GM21529 (cell line): ENCODE measurements at regions not wholly inside any gene's neighbourhood (a gene's known extent, or its start where the extent isn't known, plus 50 kb on each side); places are given as distances from the start of the nearest gene placed in this dataset.

ENCODE experiments used
- ATAC-seq: cut with Tn5 transposase; IDR thresholded peaks from one replicate; pipeline ENCODE4 v1.9.1; 2021; ENCODE audit not compliant: unreplicated experiment

DNA sequence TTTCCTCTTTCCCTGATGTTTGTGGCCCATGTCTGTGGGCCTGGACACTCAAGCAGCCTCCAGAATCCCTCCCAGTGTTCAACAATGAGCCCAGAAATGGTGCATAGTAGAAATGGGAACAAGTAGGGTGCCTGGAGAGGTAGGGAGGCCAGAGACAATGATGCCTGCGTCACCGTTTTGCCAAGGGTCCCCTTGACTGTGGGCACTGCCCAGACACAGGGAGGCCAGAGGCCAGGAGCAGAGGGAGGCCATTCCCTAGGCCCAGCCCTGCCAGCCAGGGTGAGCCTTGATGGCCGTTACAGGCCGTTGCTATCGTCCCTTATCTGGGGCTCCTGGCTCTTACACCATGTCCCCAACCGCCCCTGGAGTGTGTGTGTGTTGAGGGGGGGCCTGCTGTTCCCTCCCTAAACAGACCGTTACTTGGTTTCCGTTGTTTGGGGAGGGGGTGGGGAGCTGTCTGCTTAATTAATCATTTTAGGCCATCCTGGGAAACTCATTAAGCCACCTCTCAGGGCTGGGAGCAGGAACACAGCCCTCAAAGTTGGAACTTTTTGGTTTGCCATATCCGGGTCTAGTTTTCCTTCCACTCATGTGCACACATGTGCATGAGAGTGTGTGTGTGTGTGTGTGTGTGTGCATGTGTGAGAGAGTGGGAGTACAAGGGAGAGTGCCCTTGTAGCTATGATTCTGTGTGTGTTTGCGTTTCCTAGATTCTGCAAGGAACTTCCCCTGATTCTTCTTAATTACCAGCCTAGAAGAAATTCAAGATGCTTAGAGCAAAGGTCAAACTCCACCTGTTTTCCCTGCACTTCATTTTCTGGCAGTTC lies 135.2 kb upstream of the HAAO start:
- no peak for ATAC-seq

DNA sequence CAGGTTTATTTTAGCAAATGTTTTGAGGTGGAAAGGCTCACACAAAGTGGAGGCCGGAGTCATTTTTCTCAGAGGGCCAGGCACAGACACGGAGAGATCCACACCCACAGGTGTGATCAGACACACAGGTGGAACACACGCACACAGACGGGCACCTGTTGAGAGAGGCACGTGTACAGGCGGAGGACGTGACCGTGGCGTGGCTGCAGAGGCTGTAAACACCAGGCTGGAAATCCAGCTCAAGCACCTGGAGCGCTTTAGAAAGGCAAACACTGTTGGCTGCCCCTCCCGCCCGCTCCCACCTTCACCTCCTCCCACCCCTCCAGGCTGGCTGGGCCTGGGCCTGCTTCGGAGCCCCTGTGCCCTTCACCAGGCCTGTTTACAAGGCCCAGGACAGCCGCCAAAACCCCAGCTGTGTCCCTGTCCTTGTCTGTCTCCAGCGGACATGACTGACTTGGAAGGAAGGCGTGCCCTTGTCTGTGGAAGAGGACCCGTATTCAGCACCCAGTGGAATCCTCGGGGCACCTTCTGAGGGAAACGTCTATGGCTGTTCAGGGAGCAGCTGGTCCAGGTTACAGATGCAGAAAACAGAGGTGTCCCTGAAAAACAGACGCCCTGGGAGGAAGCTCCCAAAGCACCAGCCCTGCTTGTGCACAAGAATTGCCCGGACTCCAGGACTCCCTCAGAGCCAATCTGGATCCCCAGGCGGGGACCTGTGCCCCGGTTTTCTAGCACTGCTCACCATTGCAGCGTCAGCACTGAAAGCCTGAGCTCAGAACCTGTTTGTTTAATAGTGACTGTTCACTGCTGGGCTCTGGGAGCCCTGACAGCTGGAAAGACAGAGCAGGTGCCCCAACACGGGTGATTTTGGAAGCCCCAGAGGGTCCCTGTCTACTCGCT lies 134.3 kb upstream of the HAAO start:
- no peak for ATAC-seq

DNA sequence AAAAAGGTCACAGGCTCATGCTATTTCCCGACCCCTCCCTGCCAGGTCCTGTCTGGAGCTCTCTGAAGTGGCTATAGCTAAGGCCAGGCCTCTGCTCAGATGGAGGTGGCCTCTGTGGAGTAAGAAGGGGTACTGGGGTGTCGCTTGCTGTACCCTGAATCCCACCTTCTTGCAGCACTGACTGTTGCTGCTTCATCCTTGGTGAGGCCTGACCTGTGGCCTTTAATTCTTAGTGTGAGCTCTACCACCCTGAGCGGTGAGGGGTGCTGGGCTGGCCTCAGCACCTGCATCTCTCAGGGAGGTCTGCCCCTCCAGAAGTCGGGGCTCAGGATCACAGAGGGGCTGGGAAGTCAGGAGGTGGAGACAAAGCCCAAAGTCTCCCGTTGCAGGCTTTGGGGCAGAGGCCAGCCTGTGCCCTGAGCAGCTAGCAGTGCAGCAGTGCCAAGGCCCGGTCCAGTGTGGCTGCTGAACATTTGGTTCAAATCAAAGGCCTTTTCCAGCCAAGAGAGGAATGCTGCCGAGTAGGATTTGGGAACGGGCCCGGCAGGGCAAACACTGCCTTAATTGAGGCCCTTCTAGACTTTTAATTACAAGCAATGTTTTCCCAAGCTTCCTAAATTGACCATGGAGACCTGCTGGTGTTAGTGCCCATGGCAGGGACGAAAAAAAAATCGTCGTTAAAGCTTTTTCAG lies 133.5 kb upstream of the HAAO start:
- no peak for ATAC-seq

DNA sequence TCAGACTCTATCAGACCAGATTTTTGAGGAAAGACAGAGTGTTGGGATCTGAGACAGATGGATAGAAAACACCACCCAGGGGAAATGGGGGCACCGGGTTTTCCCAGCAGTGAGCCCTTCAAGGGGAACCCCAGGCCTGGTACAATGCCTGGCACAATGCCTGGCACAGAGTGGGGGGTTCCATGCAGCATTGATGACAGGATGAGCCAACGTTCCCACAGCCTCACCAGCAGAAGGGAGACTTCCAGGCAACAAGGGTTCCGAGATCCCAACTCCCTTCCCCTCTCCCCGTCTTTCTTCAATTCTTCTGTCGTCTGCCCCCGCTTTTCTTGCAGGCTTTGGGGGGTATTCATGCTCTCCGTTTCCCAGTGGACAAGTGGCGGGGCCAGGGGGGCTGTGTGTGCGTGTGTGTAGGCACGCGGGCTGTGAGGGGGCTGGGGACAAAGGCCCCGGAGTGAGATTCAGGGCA lies 132.1 kb upstream of the HAAO start:
- ATAC-seq = no peak

DNA sequence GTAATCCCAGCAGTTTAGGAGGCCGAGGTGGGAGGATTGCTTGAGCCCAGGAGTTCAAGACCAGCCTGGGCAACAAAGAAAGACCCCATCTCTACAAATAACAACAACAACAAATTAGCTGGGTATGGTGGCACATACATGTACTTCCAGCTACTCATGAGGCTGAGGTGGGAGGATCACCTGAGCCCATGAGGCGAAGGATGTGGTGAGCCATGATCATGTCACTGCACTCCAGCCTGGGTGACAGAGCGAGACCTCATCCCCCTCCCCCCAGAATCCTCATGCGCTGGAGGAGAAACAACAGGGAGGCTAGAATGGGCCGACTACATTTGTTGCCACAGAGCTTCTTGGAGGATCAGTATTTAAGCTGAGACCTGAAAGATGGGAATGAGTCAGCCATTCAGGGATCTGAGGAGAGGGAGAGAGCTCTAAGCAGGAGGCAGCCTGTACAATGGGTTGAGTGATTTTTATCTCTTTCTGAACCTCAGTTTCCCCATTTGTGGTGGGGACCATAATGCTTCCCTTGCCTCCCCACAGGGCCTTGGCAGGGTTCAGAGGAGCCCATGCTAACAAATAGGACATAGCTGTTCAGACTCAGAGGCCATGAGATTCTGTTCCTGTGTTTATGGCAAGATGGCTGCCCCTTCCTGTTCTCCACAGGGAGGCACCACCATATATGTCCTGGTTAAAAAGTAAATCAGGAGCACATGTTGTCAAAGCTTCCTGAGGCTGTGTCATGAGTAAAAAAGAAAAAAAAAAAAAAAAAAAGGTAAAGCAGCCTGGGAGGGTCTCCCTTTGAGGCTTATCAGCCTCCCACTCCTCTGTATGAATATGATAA lies 131.4 kb upstream of the HAAO start:
- no peak for ATAC-seq

DNA sequence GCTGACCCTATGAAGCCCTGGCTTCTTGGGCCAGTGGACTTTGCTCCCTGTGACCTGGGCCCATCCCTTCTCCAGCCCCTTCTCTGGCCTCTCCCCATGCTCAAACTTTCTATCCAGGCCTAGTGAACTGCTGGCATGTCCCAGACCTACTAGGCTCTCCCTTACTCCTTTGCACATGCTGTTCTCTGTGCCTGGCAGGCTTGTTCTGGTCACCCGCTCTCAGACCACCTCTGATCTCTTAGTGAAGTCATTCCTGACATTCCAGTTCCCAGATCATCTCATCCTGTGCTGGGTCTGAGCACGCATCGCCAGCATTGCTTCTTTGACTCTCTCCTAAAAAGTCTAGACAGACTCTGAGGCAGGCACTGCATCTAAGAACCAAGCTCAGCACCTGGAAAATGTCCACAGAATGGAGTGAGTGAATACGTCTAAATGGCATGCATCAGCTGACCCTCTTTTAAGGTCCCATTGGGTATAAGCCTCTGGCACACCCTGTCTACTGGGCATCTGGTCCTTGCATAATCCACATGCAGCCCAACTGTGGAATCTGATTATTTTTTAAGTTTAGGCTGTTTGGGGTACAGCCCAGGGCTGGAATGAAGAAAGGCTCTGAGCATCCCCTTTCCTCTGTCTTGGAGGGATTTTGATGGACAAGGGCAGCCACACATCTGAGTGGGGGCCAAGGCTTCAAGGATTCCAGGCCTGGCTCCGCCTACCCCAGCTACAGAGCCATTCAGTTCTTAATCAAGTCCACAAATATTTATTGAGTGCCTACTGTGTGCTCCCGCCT lies 130.6 kb upstream of the HAAO start:
- ATAC-seq = no peak

- ATAC-seq = no peak
These were observed 129.9 kb upstream of the HAAO start for GRCh38 chr2:42922293-42922692.

DNA sequence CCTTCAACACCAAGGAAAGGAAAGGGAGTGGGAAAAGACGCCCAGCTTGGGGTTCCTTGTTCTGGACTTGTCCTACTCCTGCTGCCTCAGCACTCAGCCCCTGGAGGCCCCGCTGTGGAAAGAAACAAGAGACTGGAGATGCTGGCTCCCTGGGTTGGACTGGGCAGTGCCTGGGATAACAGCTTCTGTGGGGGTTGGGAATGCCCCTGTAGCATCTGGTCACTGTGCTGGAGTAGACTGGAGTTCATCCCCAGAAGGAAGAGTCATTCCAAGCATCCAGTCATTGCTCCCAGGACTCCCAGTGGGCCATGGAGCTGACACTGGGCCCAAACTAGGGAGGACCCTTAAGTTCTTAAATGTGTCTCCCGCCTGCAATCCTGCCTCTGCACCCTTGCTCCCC lies 129.3 kb upstream of the HAAO start:
- no peak for ATAC-seq

DNA sequence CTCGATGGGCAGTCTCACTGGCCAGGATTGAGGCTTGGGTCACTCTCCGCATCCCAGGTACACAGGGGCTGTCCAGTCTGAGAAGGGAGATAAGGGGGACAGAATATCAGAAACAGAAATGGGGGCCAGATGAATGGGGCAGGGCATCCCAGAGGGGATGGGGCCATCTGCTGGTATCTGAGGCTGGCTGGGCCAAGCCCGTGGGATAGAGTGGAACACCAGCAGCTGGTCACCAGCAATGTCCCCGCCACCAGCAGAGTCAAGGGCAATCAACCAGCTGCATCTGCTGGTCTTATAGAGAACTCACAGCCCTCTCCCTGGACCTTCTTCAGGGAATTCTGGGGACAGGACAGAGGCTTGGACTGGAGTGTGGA lies 128.8 kb upstream of the HAAO start:
- no peak for ATAC-seq

DNA sequence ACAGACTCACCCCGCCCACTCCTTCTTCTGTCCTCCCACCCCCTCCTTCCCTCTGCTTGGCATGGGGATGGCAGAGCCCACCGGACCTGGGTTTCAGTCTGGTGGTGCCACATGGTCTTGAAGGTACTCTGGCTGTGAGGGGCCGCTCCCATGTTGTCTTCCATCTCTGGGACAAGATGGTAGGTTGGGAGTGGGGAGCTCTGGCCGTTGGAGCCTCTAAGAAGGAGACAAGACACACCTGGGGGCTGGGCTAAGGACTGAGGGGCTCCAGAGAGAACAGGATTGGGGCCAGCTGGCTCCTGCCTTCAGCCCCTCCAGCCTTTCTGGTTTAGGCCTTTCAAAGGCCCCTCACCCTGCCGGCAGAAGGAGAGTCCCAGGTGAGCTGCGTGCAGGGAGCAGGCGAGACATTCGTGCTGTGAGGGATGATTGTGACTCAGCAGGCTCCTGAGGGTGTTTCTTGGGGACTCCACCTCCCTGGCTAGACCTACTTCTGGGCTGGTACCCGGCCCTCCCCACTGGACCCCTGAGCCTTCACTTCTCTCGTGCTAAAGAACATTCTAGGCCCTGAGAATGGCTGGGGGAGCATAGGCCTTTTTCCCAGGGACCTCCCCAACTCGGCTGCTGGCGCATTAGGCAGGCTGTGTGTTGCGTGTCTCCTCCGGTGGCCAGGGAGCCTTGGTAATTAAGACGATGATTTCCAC lies 128.2 kb upstream of the HAAO start:
- ATAC-seq = no peak

GRCh38 chr2:42918671-42919318 lies 126.4 kb upstream of the HAAO start:
- no peak for ATAC-seq

DNA sequence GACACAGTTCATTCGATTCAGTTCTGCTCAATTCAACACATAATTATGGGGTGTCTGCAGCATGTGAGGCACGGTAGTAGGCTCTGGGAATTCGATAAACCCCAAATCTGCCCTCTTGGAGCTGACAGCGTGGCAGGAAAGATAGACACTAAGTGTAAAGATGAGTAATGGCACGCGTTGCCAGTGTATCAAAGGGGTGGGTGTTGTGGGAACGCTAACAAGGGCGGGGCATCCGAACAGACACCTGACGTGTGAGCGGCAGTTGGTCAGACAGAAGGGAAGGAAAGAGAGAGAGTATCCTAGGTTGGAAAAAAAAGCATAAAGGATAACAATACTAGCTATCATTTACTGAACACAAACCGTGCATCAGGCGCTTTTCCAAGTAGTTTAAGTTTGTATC lies 125.7 kb upstream of the HAAO start:
- no peak for ATAC-seq

DNA sequence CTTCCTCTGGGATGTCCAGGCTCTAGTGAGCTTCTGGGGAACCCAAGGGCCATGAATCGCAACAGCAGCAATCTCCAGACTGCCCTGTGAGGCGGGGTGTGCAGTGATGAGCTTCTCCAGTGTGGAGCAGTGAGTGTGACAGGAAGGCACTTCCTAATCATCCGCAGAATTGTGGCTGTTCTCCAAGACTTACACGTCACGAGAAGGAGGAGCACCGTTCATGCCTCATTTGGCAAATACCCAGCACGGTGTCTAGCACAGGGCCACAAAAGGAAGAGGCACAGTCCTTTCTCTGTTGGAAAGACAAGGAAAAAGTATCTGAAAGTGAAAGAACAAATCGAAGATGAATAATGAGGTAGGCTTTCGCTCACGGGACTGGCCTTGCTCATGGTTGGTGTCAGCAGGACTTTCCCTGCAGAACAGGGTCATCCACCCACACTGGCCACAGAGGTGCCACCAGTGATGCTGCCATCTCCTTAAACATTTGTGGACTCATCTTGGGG lies 125.1 kb upstream of the HAAO start:
- ATAC-seq = no peak

- ATAC-seq = no peak
These were observed 123.9 kb upstream of the HAAO start for GRCh38 chr2:42916324-42916723.

DNA sequence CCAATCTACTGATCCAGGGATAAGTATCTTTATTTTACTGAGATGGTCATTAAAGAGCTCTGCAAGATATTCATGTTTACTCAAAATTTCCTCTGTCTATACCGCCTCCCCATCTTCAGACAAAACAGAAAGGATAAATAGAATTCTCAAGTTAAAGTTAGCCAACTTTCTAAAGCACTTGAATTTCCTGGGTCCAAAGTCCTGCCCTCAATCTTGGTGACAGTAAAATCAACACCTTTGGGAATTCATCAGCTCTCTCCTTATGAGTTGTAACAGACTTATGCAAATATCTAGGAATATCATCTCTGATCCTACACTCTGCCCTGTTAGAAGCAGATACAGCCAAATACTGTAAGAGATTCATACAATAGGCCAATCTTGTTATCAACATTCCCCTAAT lies 122.5 kb upstream of the HAAO start:
- no peak for ATAC-seq

GRCh38 chr2:42914314-42914713 lies 121.9 kb upstream of the HAAO start:
- ATAC-seq = no peak

DNA sequence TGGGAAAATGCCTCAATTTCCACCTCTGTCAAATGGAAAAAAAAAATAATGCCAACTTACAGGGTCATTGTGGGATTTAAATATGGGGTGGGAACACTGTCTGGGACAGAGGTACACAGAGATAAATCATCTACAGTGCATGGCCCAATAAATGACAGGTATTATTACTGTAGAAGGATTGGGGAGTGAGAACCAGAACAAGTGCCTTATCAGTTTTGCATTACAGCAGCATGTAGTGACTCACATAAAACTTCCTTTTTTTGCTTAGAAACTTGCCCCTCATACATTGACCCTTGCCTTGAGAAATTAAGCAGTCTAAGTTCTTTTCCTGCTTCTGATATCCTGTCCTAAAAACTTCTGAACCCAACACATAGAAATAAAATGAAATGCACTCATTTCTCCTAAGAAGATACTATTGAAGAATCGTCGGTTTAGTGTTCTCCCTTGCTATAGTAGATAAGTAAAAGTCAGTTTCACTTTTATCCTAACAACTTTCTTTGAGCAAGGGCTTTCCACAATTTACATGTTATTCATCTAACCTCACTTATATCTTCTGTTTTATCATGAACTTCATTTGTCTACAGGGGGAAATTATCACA lies 121.0 kb upstream of the HAAO start:
- ATAC-seq = no peak
